ENCODE measurements at regions not wholly inside any gene's neighbourhood (a gene's known extent, or its start where the extent isn't known, plus 50 kb on each side); places are given as distances from the start of the nearest gene placed in this dataset.

- TF ChIP-seq ERG (CRISPR knock-in tag; IDR thresholded peaks at IDR 0.05), result no peak
- no peak for TF ChIP-seq PRRX2 (CRISPR knock-in tag; IDR thresholded peaks at IDR 0.05)
- no peak for TF ChIP-seq FOXK1 (CRISPR knock-in tag; IDR thresholded peaks at IDR 0.05)
- TF ChIP-seq ETV6 (CRISPR knock-in tag; IDR thresholded peaks at IDR 0.05), result no peak
- TF ChIP-seq NFE2L1 (CRISPR knock-in tag; IDR thresholded peaks at IDR 0.05), result no peak
These were observed 1049.3 kb downstream of the MCTP2 start (continued) for GRCh38 chr15:95280711-95281110.

GRCh38 chr15:95281470-95281869 is 1049.0 kb upstream of the NR2F2 start:
- Mint-ChIP-seq H3K4me1 (peaks cover 21% of the 10 kb centered on the region), H3K36me3 (no peaks in the 10 kb centered on the region), H3K27me3 (ENCODE audit: low read depth) (no peaks in the 10 kb centered on the region; the same call in 1 of the 2 replicates), H3K4me3 (no peak overlapping the region), H3K27ac (no peak overlapping the region), H3K9me3 (no peaks in the 10 kb centered on the region)
- DNase-seq (ENCODE audit: low spot score) (no peak), ATAC-seq (no peak)
- POLR2A ChIA-PET, result no interaction called here
- CTCF ChIA-PET, result interaction anchor here (1.1 to 1.4 kb wide), 2 partner anchors 22 to 257 kb away, joined by 3 to 4 read pairs; no protein-coding TSS in a partner anchor
- no peak for TF ChIP-seq CREB1 (CRISPR knock-in tag; IDR thresholded peaks at IDR 0.05)
- TF ChIP-seq FOXK1 (CRISPR knock-in tag; IDR thresholded peaks at IDR 0.05), result no peak
- TF ChIP-seq CDX4 (CRISPR knock-in tag; IDR thresholded peaks at IDR 0.05; ENCODE audit: borderline replicate concordance), result no peak
- no peak for TF ChIP-seq SMAD4 (CRISPR knock-in tag; IDR thresholded peaks at IDR 0.05)
- no peak for TF ChIP-seq ZSCAN18 (CRISPR knock-in tag; IDR thresholded peaks at IDR 0.05)
- no peak for TF ChIP-seq MLX (CRISPR knock-in tag; IDR thresholded peaks at IDR 0.05)
- no peak for TF ChIP-seq STAT6 (CRISPR knock-in tag; conservative IDR thresholded peaks at IDR 0.05; ENCODE audit: low read depth)
- no peak for TF ChIP-seq ZNF121 (CRISPR knock-in tag; IDR thresholded peaks at IDR 0.05)
- no peak for TF ChIP-seq CREM (CRISPR knock-in tag; IDR thresholded peaks at IDR 0.05)
- no peak for TF ChIP-seq TEAD1 (CRISPR knock-in tag; IDR thresholded peaks at IDR 0.05)
- TF ChIP-seq KAT7 (CRISPR knock-in tag; IDR thresholded peaks at IDR 0.05; ENCODE audit: borderline replicate concordance), result no peak
- no peak for TF ChIP-seq NFYB (CRISPR knock-in tag; conservative IDR thresholded peaks at IDR 0.05; ENCODE audit: low read depth)
- no peak for TF ChIP-seq IRF1 (CRISPR knock-in tag; IDR thresholded peaks at IDR 0.05)
- no peak for TF ChIP-seq ZNF416 (CRISPR knock-in tag; IDR thresholded peaks at IDR 0.05)

- H3K4me1 Mint-ChIP-seq, result peaks cover 42% of the 10 kb centered on the region
- no peak for DNase-seq (ENCODE audit: low spot score)
- TF ChIP-seq ZNF671 (CRISPR knock-in tag; IDR thresholded peaks at IDR 0.05) (no peak), STAT6 (CRISPR knock-in tag; conservative IDR thresholded peaks at IDR 0.05; ENCODE audit: low read depth) (no peak), MLX (CRISPR knock-in tag; IDR thresholded peaks at IDR 0.05) (no peak), ZNF512 (CRISPR knock-in tag; IDR thresholded peaks at IDR 0.05; ENCODE audit: borderline replicate concordance) (no peak), ZNF121 (CRISPR knock-in tag; IDR thresholded peaks at IDR 0.05) (no peak), ZNF317 (CRISPR knock-in tag; IDR thresholded peaks at IDR 0.05; ENCODE audit: borderline replicate concordance, low read depth) (no peak)
These were observed 1046.0 kb upstream of the NR2F2 start for GRCh38 chr15:95284492-95284891.

More at GRCh38 chr15:95284492-95284891, 1046.0 kb upstream of the NR2F2 start:
- CTCF ChIA-PET, result interaction anchor here (0.9 kb wide), 1 partner anchor 260 kb away, joined by 3 read pairs; no protein-coding TSS in a partner anchor
- no peak for ATAC-seq
- Mint-ChIP-seq H3K27me3 (ENCODE audit: low read depth) (no peaks in the 10 kb centered on the region; the same call in 1 of the 2 replicates), H3K27ac (no peak overlapping the region), H3K9me3 (no peaks in the 10 kb centered on the region), H3K4me3 (no peak overlapping the region), H3K36me3 (no peaks in the 10 kb centered on the region)
- POLR2A ChIA-PET, result no interaction called here
